ENCODE measurements at regions not wholly inside any gene's neighbourhood (a gene's known extent, or its start where the extent isn't known, plus 50 kb on each side); places are given as distances from the start of the nearest gene placed in this dataset.

- TF ChIP-seq JUN (IDR thresholded peaks at IDR 0.05; ENCODE audit: borderline replicate concordance, insufficient read depth, insufficient read length, low read depth) (no peak), POLR2AphosphoS5 (IDR thresholded peaks at IDR 0.05; ENCODE audit: insufficient read depth, low read depth, low read length) (no peak), CTCF (IDR thresholded peaks at IDR 0.05; ENCODE audit: extremely low read depth in 1 of 2, insufficient read depth in 1 of 2, low read depth in 1 of 2, low read length in 2 of 2) (no peak), MYC (IDR thresholded peaks at IDR 0.05; ENCODE audit: low read depth, low read length) (no peak), EZH2 (IDR thresholded peaks at IDR 0.05; ENCODE audit: borderline replicate concordance, low read depth, low read length, severe bottlenecking) (no peak), POLR2A (IDR thresholded peaks at IDR 0.05; ENCODE audit: low read depth, low read length) (no peak), MAX (IDR thresholded peaks at IDR 0.05; ENCODE audit: insufficient read depth, insufficient read length) (no peak), GATA2 (IDR thresholded peaks at IDR 0.05; ENCODE audit: insufficient read depth, insufficient read length, low read depth, low read length) (no peak)
Measured at GRCh38 chr6:94401311-94401710, 982.0 kb upstream of the EPHA7 start.
